Muscle layer of duodenum (tissue), 2 donors: ENCODE measurements at regions not wholly inside any gene's neighbourhood (a gene's known extent, or its start where the extent isn't known, plus 50 kb on each side); places are given as distances from the start of the nearest gene placed in this dataset.

Source experiments
- H3K27ac ChIP-seq: one replicate; pipeline ENCODE4 v1.7.0; 2013; ENCODE audit warnings: mild to moderate bottlenecking, low read length
- H3K27me3 ChIP-seq: one replicate; pipeline ENCODE4 v1.7.0; 2013; ENCODE audit warnings: low read depth, mild to moderate bottlenecking, control low read depth, low read length
- H3K36me3 ChIP-seq, 2 donors: one replicate each; pipeline ENCODE4 v1.7.0; 2013; ENCODE audit warnings: low read length in 2 of 2, control low read depth in 1 of 2, mild to moderate bottlenecking in 1 of 2; ENCODE audit not compliant: insufficient read depth in 2 of 2, control insufficient read depth in 1 of 2
- H3K4me1 ChIP-seq, 2 donors: one replicate each; pipeline ENCODE4 v1.7.0; 2013; ENCODE audit warnings: low read length in 2 of 2, mild to moderate bottlenecking in 2 of 2, control low read depth in 1 of 2, moderate library complexity in 1 of 2; ENCODE audit not compliant: insufficient read depth in 2 of 2, control insufficient read depth in 1 of 2
- H3K4me3 ChIP-seq, 2 donors: one replicate each; pipeline ENCODE4 v1.7.0; 2013; ENCODE audit warnings: low read length in 2 of 2, low read depth in 1 of 2, mild to moderate bottlenecking in 1 of 2
- H3K9me3 ChIP-seq, 2 donors: one replicate each; pipeline ENCODE4 v1.7.0; 2013; ENCODE audit warnings: low read length in 2 of 2, control low read depth in 1 of 2, mild to moderate bottlenecking in 1 of 2; ENCODE audit not compliant: control insufficient read depth in 1 of 2
- donor health status: healthy.

DNA sequence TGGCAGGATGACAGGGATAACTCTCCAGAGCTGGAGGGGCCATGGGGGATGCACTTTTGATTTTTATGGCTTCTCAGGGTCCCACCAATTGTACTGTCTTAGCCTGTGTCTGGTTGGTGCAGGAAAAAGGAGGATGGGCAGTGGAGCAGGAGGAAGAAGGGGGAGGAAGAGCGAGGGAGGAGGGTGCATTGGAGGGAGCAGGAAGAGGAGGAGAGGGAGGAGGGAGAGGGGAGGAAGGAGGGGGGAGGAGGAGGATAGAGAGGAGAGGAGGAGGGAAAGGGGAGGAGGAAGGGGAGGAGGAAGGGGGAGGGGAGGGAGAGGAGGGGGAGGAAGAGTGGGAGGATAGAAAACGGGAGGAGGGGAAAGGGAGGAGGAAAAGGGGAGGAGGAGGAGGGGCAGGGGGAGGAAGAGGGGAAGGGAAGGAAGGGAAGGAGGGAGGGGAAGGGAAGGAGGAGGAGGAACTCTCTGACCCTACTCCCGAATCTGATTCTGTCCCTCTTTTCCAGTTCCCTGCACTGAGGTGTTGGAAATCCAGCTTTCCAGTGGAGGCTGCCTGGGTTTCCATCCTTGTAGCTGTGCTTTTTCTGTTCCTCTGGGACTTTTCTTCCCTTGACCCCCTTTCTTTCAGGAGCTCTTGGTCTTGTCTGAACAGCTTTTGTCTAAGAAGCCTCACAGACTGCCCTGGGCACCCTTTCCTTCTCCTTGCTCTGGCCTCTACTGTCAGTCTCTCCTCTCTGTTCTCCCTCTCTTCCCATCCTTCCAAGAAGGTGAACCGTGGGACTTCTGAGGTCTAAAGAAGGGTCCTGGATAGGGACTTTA lies 149.4 kb downstream of the DHX35 start:
- Histone ChIP-seq H3K27me3 (peaks cover 23% of the 10 kb centered on the region), H3K4me1 (no peaks in the 10 kb centered on the region), H3K9me3 (no peaks in the 10 kb centered on the region), H3K27ac (no peak overlapping the region), H3K4me3 (no peak overlapping the region), H3K36me3 (no peaks in the 10 kb centered on the region)

DNA sequence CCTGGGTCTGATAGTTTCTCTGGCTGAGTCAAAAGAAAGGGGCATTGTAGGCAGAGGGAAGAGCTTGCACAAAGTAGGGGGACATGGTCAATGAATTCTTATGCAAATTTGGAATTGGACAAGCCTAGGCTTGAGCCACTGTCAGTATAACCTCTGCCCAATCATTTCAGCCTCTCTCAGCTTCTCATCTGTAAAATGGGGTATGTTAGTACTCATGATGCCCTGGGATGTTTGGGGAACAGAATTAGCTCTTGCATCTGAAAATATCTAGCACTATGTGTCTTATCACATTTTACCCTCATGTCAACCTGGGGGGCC lies 148.6 kb downstream of the DHX35 start:
- H3K36me3 ChIP-seq: no peaks in the 10 kb centered on the region
- no peak overlapping the region for H3K4me3 ChIP-seq
- H3K9me3 ChIP-seq: no peaks in the 10 kb centered on the region
- peaks cover 23% of the 10 kb centered on the region for H3K27me3 ChIP-seq
- no peak overlapping the region for H3K27ac ChIP-seq
- no peaks in the 10 kb centered on the region for H3K4me1 ChIP-seq

DNA sequence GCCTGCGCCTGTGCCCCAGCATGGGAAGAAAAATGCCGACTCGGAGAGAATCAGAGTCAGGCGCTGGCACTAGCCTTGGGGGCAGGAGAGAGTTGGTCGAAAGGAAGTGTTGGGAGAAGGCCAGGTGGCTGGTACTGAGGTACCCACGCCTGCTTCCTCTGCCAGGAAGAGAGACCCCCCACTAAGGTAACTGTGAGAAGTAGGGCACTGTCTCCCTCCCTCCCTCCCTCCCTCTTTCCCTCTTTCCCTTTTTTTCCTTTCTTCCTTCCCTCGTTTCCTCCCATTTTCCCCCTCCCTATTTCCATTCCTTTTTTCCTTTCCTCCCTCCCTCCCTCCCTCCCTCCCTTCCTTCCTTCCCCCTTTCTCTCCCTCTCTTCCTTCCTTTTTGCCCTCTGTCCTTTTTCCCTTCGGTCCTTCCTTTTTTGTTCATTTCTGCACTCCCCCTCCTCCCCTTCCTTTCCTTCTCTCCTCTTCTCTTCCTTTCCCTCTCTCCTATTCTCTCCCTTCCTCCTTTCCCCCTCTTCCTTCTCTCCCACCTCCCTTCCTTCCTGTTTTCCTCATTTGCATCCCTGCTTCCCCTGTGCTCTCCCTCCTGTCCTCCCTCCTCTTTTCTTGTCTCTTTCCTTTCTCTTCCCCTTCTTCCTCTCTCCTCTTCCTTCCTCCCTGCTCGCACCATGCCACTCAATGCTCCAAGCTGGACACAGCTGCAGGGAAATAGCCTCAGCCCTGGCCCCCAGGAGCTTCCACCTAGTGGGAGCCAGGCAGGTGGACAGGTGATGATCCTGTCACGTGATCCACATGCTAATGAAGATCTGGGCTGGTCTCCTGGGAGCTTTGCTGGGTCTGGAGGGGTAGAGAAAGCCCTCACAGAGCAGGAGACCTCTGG lies 148.0 kb downstream of the DHX35 start:
- Histone ChIP-seq H3K27ac (no peak overlapping the region), H3K4me1 (no peaks in the 10 kb centered on the region), H3K27me3 (peaks cover 23% of the 10 kb centered on the region)

DNA sequence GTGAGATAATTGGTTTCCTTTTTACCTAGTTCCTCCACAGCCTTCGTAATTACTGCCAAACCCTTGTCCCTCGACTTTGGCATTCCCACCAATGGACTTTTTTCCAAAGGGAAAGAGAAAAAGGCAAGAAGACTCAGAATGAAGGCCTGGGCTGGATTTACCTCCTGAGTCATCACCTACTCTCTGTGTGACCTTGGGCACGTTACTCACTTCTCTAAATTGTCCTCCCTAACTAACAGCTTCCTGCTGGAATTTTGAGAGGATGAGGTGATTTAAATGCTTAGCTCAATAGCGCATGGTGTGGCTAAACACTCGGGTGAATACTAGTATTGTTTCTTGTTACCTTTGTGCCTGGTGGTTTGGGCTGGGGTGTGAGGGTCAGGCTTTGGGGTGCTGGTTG lies 146.6 kb downstream of the DHX35 start:
- Histone ChIP-seq H3K9me3 (peaks cover 0 to 4% of the 10 kb centered on the region in 2 donors), H3K27me3 (peaks cover 23% of the 10 kb centered on the region), H3K4me1 (no peaks in the 10 kb centered on the region), H3K36me3 (no peaks in the 10 kb centered on the region), H3K27ac (no peak overlapping the region), H3K4me3 (no peak overlapping the region)

More for the DNA sequence above, 148.0 kb downstream of the DHX35 start:
- no peak overlapping the region for H3K4me3 ChIP-seq
- no peaks in the 10 kb centered on the region for H3K36me3 ChIP-seq
- H3K9me3 ChIP-seq: no peaks in the 10 kb centered on the region

DNA sequence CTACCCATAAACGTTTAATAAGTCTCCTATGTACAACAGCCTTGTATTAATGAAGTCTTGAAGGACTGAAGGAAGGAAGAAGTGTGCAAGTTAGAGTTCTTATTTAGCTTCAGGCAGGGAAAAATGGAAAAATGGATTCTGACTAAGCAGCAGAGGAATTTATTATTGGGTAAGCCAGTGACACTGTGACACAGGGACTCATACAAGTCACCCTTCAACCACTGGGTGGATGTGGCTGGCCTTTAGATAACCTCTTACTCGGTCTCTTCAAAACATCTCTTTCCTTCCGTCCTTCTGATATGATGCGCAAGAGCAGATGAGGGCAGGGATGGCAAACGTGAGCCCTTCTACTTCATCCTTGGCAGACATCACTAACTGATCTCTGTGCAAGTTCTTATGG lies 145.6 kb downstream of the DHX35 start:
- H3K36me3 ChIP-seq: no peaks in the 10 kb centered on the region
- H3K9me3 ChIP-seq: peaks cover 0 to 10% of the 10 kb centered on the region in 2 donors
- no peaks in the 10 kb centered on the region for H3K4me1 ChIP-seq
- no peak overlapping the region for H3K27ac ChIP-seq
- peaks cover 23% of the 10 kb centered on the region for H3K27me3 ChIP-seq
- no peak overlapping the region for H3K4me3 ChIP-seq

GRCh38 chr20:39106791-39107190 lies 144.6 kb downstream of the DHX35 start:
- Histone ChIP-seq H3K36me3 (no peaks in the 10 kb centered on the region), H3K9me3 (peaks cover 0 to 10% of the 10 kb centered on the region in 2 donors), H3K4me3 (no peak overlapping the region), H3K4me1 (no peaks in the 10 kb centered on the region), H3K27me3 (peaks cover 23% of the 10 kb centered on the region), H3K27ac (no peak overlapping the region)

DNA sequence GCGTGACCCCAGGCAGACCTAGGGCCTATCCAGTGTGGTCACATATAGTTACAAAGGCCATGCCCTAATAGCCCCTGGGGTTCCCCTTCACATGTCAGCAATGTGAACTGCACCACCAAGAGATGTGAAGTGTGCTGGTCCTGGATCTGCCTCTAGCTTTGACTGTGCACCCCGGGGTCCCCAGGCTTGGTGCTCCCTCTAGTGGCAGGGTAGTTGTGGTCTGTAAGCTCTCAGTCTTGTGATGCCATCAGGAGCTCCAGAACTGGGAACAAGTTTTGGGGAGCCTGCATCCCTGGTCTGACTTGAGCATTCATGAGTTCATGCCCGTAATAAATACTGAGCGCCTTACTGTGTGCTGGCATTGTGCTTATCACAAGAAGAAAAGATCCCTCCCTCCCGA lies 143.4 kb downstream of the DHX35 start:
- Histone ChIP-seq H3K4me3 (no peak overlapping the region), H3K27me3 (peaks cover 17% of the 10 kb centered on the region), H3K9me3 (peaks cover 0 to 10% of the 10 kb centered on the region in 2 donors)

GRCh38 chr20:39103732-39104131 lies 141.6 kb downstream of the DHX35 start:
- H3K4me1 ChIP-seq: no peaks in the 10 kb centered on the region
- H3K27me3 ChIP-seq: peaks cover 7% of the 10 kb centered on the region
- no peak overlapping the region for H3K27ac ChIP-seq
- no peaks in the 10 kb centered on the region for H3K36me3 ChIP-seq
- peaks cover 0 to 10% of the 10 kb centered on the region in 2 donors for H3K9me3 ChIP-seq
- no peak overlapping the region for H3K4me3 ChIP-seq

More for the DNA sequence above, 143.4 kb downstream of the DHX35 start:
- no peaks in the 10 kb centered on the region for H3K36me3 ChIP-seq
- H3K27ac ChIP-seq: no peak overlapping the region
- H3K4me1 ChIP-seq: no peaks in the 10 kb centered on the region

GRCh38 chr20:39103305-39103704 lies 141.2 kb downstream of the DHX35 start:
- H3K27me3 ChIP-seq: peaks cover 3% of the 10 kb centered on the region
- no peak overlapping the region for H3K27ac ChIP-seq
- H3K4me3 ChIP-seq: no peak overlapping the region
- peaks cover 0 to 10% of the 10 kb centered on the region in 2 donors for H3K9me3 ChIP-seq
- no peaks in the 10 kb centered on the region for H3K36me3 ChIP-seq
- H3K4me1 ChIP-seq: no peaks in the 10 kb centered on the region

DNA sequence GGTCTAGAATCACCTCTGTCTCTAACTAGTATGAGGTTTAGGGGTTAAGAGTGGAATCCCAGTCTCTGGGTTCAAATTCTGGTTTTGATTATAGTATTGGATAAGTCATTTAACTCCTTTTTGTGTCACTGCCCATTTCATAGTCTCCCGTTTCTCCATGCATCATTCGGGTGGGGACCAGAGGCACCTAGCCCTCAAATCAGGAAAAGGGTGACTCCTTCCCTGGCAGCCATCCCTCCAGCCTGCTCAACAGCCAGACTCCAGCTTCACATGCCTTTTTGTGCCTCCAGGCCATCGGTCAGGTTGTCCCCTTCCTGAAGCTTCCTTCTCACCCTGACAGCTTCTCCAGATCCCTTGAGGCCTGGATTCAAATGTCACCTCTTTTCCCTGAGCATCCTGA lies 139.8 kb downstream of the DHX35 start:
- Histone ChIP-seq H3K4me1 (no peaks in the 10 kb centered on the region), H3K36me3 (no peaks in the 10 kb centered on the region), H3K4me3 (no peak overlapping the region), H3K27ac (no peak overlapping the region), H3K27me3 (no peaks in the 10 kb centered on the region), H3K9me3 (peaks cover 0 to 10% of the 10 kb centered on the region in 2 donors)

DNA sequence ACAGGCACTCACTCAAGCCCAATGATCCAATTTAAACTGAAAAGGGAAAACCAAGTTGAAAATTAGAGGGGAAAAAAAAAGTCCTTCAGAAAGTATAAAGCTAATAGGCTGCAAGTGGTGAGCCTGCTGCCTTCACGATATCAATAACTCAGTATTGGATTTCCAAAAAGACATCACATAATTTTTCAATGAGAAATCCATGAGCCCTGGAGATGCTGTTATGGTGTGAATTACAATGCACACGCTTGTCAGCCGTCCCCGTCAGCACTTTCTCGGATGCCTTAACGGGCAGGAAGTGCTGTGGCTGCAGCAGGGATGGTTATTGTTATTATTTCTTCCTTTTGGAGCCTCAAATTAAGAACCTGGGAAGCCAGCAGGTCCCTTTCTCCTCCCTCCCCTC lies 138.5 kb downstream of the DHX35 start:
- no peak overlapping the region for H3K4me3 ChIP-seq
- H3K36me3 ChIP-seq: no peaks in the 10 kb centered on the region
- no peak overlapping the region for H3K27ac ChIP-seq
- H3K9me3 ChIP-seq: peaks cover 0 to 10% of the 10 kb centered on the region in 2 donors
- H3K4me1 ChIP-seq: no peaks in the 10 kb centered on the region
- H3K27me3 ChIP-seq: no peaks in the 10 kb centered on the region
